ENCODE measurements at regions not wholly inside any gene's neighbourhood (a gene's known extent, or its start where the extent isn't known, plus 50 kb on each side); places are given as distances from the start of the nearest gene placed in this dataset.

- Histone ChIP-seq H3K27me3 (ENCODE audit: control insufficient read depth in 2 of 2, insufficient read depth in 2 of 2, low read length in 2 of 2) (no peaks in the 10 kb centered on the region), H3K9me3 (replicated peaks; ENCODE audit: control insufficient read depth, insufficient read depth, low read depth, low read length) (no peaks in the 10 kb centered on the region; the same call in 1 of the 2 replicates), H3K79me2 (ENCODE audit: control insufficient read depth, insufficient read depth, low read length) (no peaks in the 10 kb centered on the region), H4K20me1 (replicated peaks; ENCODE audit: control insufficient read depth, insufficient read depth, low read length) (no peaks in the 10 kb centered on the region), H2AFZ (ENCODE audit: low read depth, low read length) (no peak overlapping the region), H3K9me1 (ENCODE audit: control insufficient read depth, insufficient read depth, low read length) (no peaks in the 10 kb centered on the region), H3K27ac (ENCODE audit: extremely low read depth, low read depth, low read length) (no peak overlapping the region), H3K9ac (ENCODE audit: insufficient read depth in 1 of 2, low read depth in 2 of 2, low read length in 2 of 2) (no peak overlapping the region), H3K36me3 (ENCODE audit: control insufficient read depth, insufficient read depth, low read length) (no peaks in the 10 kb centered on the region), H3K4me1 (replicated peaks in 1 of 2; ENCODE audit: control insufficient read depth in 2 of 2, insufficient read depth in 2 of 2, low read length in 2 of 2) (no peaks in the 10 kb centered on the region), H3K4me3 (no peak overlapping the region), H3K4me2 (ENCODE audit: insufficient read depth, low read length) (no peak overlapping the region)
- 25% methylated on average over 2 of the region's 2 CpGs for WGBS (ENCODE audit: insufficient coverage, low coverage, missing lambda C conversion rate)
- ChIA-PET POLR2A (no interaction called here), CTCF (ENCODE audit: low intra/inter-chr PET ratio) (no interaction called here)
- in situ Hi-C loops (cut with MboI) (no loop called here), intact Hi-C loops (cut with micrococcal nuclease) (no loop called here)
- ATAC-seq (no peak), FAIRE-seq (no peak), DNase-seq (ENCODE audit: extremely low read depth in 1 of 4, low spot score in 3 of 4) (no peak)
- TF ChIP-seq CREM (IDR thresholded peaks at IDR 0.05; ENCODE audit: low read depth) (no peak), GTF2E2 (tag; IDR thresholded peaks at IDR 0.05) (no peak), ZNF655 (CRISPR knock-in tag; IDR thresholded peaks at IDR 0.05) (no peak), ZNF551 (CRISPR knock-in tag; IDR thresholded peaks at IDR 0.05) (no peak), THAP7 (CRISPR knock-in tag; IDR thresholded peaks at IDR 0.05) (no peak), ZNF444 (CRISPR knock-in tag; IDR thresholded peaks at IDR 0.05) (no peak), STAT5A (IDR thresholded peaks at IDR 0.05; ENCODE audit: borderline replicate concordance, low read length) (no peak), PRPF4 (IDR thresholded peaks at IDR 0.05; ENCODE audit: insufficient read depth, low read depth, low read length, poor library complexity, severe bottlenecking) (no peak), ARID1B (IDR thresholded peaks at IDR 0.05) (no peak), EP300 (IDR thresholded peaks at IDR 0.05; ENCODE audit: low read length) (no peak)
- no TSS peak for BruUV-seq (replicated peaks)
These were observed 580.1 kb upstream of the FTMT start for GRCh38 chr5:121271546-121271945.

Measured in K562 (cell line).